ENCODE measurements at regions not wholly inside any gene's neighbourhood (a gene's known extent, or its start where the extent isn't known, plus 50 kb on each side); places are given as distances from the start of the nearest gene placed in this dataset.

- Histone ChIP-seq H3K9me3 (no peaks in the 10 kb centered on the region), H3K27me3 (no peaks in the 10 kb centered on the region), H3K27ac (peak overlapping the region; percentile 82), H3K4me3 (peak overlapping the region; percentile 13 to 31), H3K36me3 (no peaks in the 10 kb centered on the region), H3K4me1 (peaks cover 0 to 18% (median 13%) of the 10 kb centered on the region in 4 donors)
- intact Hi-C loops (cut with DNase I; ENCODE audit: low total_unique reads): no loop called here
- peak; percentile 64 to 74 for DNase-seq
- TF ChIP-seq CTCF (IDR thresholded peaks at IDR 0.05): no peak
Observed at GRCh38 chr7:41834805-41835694, 132.2 kb upstream of the INHBA start.

- no peaks in the 10 kb centered on the region for H3K27me3 ChIP-seq
- intact Hi-C loops (cut with DNase I; ENCODE audit: low total_unique reads): no loop called here
- H3K27ac ChIP-seq: no peak overlapping the region
- no peaks in the 10 kb centered on the region for H3K9me3 ChIP-seq
- peaks cover 0 to 18% (median 13%) of the 10 kb centered on the region in 4 donors for H3K4me1 ChIP-seq
- no peaks in the 10 kb centered on the region for H3K36me3 ChIP-seq
- H3K4me3 ChIP-seq: no peak overlapping the region
- DNase-seq: no peak
- TF ChIP-seq CTCF (IDR thresholded peaks at IDR 0.05): no peak
Observed at GRCh38 chr7:41832941-41833340, 130.1 kb upstream of the INHBA start.

GRCh38 chr7:41830271-41830670 is 127.4 kb upstream of the INHBA start:
- no peaks in the 10 kb centered on the region for H3K36me3 ChIP-seq
- no peaks in the 10 kb centered on the region for H3K9me3 ChIP-seq
- intact Hi-C loops (cut with DNase I; ENCODE audit: low total_unique reads): no loop called here
- H3K4me3 ChIP-seq: no peak overlapping the region
- no peak overlapping the region for H3K27ac ChIP-seq
- H3K4me1 ChIP-seq: peaks cover 0 to 23% (median 5%) of the 10 kb centered on the region in 4 donors
- no peaks in the 10 kb centered on the region for H3K27me3 ChIP-seq
- no peak for DNase-seq
- no peak for TF ChIP-seq CTCF (IDR thresholded peaks at IDR 0.05)

GRCh38 chr7:41828911-41829310 is 126.0 kb upstream of the INHBA start:
- intact Hi-C loops (cut with DNase I; ENCODE audit: low total_unique reads): no loop called here
- Histone ChIP-seq H3K36me3 (no peaks in the 10 kb centered on the region), H3K9me3 (no peaks in the 10 kb centered on the region), H3K4me3 (no peak overlapping the region), H3K27me3 (no peaks in the 10 kb centered on the region), H3K27ac (no peak overlapping the region), H3K4me1 (peaks cover 0 to 29% (median 2%) of the 10 kb centered on the region in 4 donors)
- TF ChIP-seq CTCF (IDR thresholded peaks at IDR 0.05): no peak
- no peak for DNase-seq

GRCh38 chr7:41826641-41827040 is 123.8 kb upstream of the INHBA start:
- no peaks in the 10 kb centered on the region for H3K9me3 ChIP-seq
- no peak for TF ChIP-seq CTCF (IDR thresholded peaks at IDR 0.05)
- H3K27me3 ChIP-seq: no peaks in the 10 kb centered on the region
- no peak for DNase-seq
- H3K36me3 ChIP-seq: no peaks in the 10 kb centered on the region
- H3K27ac ChIP-seq: no peak overlapping the region
- peaks cover 0 to 51% (median 17%) of the 10 kb centered on the region in 4 donors for H3K4me1 ChIP-seq
- no peak overlapping the region for H3K4me3 ChIP-seq
- intact Hi-C loops (cut with DNase I; ENCODE audit: low total_unique reads): no loop called here
